ENCODE measurements at regions not wholly inside any gene's neighbourhood (a gene's known extent, or its start where the extent isn't known, plus 50 kb on each side); places are given as distances from the start of the nearest gene placed in this dataset.

DNA sequence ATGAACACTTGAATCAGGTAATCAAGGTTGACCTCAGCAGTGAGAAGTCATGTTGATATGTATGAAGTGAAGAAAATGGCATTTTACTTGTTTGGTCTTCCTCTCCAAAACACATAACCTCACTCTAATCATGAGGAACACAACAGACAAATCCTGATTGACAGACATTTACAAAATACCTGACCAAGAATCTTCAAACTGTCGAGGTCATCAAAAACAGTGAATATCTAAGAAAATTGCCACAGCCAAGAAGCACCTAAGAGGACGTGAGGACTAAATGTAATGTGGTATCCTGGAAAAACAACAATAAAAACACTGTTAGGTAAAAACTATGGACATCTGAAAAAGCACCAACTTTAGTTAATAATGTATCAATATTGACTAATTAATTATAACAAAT is 129.5 kb upstream of the MAGEB18 start:
- no CpG with 5 or more reads among the region's 2 CpGs for WGBS (ENCODE audit: insufficient coverage)
- no peaks in the 10 kb centered on the region for H3K4me1 Mint-ChIP-seq
- no peaks in the 10 kb centered on the region for H3K4me1 ChIP-seq (ENCODE audit: control insufficient read depth in 1 of 2, extremely low read depth in 1 of 2, insufficient read depth in 2 of 2, low read length in 2 of 2)
- no peak overlapping the region for H3K27ac ChIP-seq (ENCODE audit: low read length)
- ChIA-PET POLR2A (no interaction called here), CTCF (no interaction called here)
- H3K4me3 Mint-ChIP-seq: no peak overlapping the region
- no peak for DNase-seq
- H3K27me3 Mint-ChIP-seq: peaks cover 0 to 3% of the 10 kb centered on the region in 2 donors
- no peaks in the 10 kb centered on the region for H3K27me3 ChIP-seq (replicated peaks in 1 of 2; ENCODE audit: control insufficient read depth in 2 of 2, extremely low read depth in 1 of 2, insufficient read depth in 2 of 2, low read length in 1 of 2)
- no peak for ATAC-seq (replicated peaks in 1 of 4)
- no peaks in the 10 kb centered on the region for H3K36me3 Mint-ChIP-seq
- H3K36me3 ChIP-seq (ENCODE audit: control insufficient read depth in 2 of 2, extremely low read depth in 1 of 2, insufficient read depth in 1 of 2, low read length in 1 of 2): no peaks in the 10 kb centered on the region
- no peaks in the 10 kb centered on the region for H3K9me3 Mint-ChIP-seq
- no peak overlapping the region for H3K4me3 ChIP-seq (ENCODE audit: control insufficient read depth in 1 of 2, extremely low read depth in 1 of 2, low read length in 1 of 2)
- H3K27ac Mint-ChIP-seq: no peak overlapping the region
- H3K9me3 ChIP-seq: no peaks in the 10 kb centered on the region

DNA sequence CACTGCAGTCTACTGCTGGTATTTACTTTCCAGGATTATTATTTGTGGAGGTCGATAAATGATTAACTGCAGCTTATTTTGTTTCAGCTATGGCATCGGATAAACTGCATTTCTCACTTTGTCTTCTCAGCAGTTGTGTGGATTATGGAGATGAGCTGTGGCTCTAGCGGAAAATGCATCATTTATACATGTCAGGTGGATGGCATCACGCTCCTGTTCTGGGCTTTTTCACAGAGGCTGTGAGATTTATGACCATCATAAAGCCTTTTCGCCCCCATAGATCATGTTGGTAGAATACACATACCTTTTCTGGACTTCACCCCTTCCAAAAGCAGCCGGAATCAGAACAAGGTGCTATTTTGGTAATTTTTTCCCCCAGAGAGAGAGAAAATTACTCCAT is 118.8 kb upstream of the MAGEB18 start:
- DNase-seq: no peak
- H3K4me3 ChIP-seq (ENCODE audit: control insufficient read depth in 1 of 2, extremely low read depth in 1 of 2, low read length in 1 of 2): no peak overlapping the region
- ATAC-seq (replicated peaks in 1 of 4): no peak
- WGBS (ENCODE audit: insufficient coverage): no CpG with 5 or more reads among the region's 6 CpGs
- POLR2A ChIA-PET: no interaction called here
- H3K9me3 ChIP-seq: no peaks in the 10 kb centered on the region
- H3K27me3 Mint-ChIP-seq: no peaks in the 10 kb centered on the region
- no peak overlapping the region for H3K27ac ChIP-seq (ENCODE audit: low read length)
- no peak overlapping the region for H3K4me3 Mint-ChIP-seq
- H3K4me1 ChIP-seq (ENCODE audit: control insufficient read depth in 1 of 2, extremely low read depth in 1 of 2, insufficient read depth in 2 of 2, low read length in 2 of 2): no peaks in the 10 kb centered on the region
- CTCF ChIA-PET: interaction anchor here in 1 of 2 donors (0.6 kb wide), 1 partner anchor 1200 kb away, joined by 5 read pairs; no protein-coding TSS in a partner anchor
- H3K27me3 ChIP-seq (replicated peaks in 1 of 2; ENCODE audit: control insufficient read depth in 2 of 2, extremely low read depth in 1 of 2, insufficient read depth in 2 of 2, low read length in 1 of 2): no peaks in the 10 kb centered on the region
- H3K36me3 ChIP-seq (ENCODE audit: control insufficient read depth in 2 of 2, extremely low read depth in 1 of 2, insufficient read depth in 1 of 2, low read length in 1 of 2): no peaks in the 10 kb centered on the region
- no peaks in the 10 kb centered on the region for H3K36me3 Mint-ChIP-seq
- H3K27ac Mint-ChIP-seq: no peak overlapping the region
- H3K4me1 Mint-ChIP-seq: no peaks in the 10 kb centered on the region
- peaks cover under 1 to 5% (median 3%) of the 10 kb centered on the region in 3 donors for H3K9me3 Mint-ChIP-seq

DNA sequence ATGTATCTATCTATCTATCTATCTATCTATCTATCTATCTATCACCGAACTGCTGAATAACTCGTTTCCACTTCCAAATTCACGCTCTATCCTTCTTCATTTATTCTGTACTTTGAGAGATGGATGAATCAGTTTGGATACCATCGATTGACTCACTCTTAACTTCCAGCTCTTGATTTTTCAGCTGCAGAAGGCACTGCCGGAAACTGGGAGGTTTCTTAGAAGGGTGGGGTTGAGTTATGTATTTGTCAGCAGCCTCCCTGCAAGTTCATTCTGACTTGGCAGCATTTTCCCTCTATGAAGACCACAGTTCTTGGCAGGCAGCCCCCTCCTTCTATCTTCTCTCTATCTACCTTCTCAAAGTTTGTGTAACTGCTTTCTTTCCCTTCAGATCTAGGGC is 112.0 kb upstream of the MAGEB18 start:
- DNase-seq (no peak), ATAC-seq (replicated peaks in 1 of 4) (no peak)
- H3K27ac ChIP-seq (ENCODE audit: low read length): no peak overlapping the region
- no peak overlapping the region for H3K4me3 ChIP-seq (ENCODE audit: control insufficient read depth in 1 of 2, extremely low read depth in 1 of 2, low read length in 1 of 2)
- no peaks in the 10 kb centered on the region for H3K4me1 ChIP-seq (ENCODE audit: control insufficient read depth in 1 of 2, extremely low read depth in 1 of 2, insufficient read depth in 2 of 2, low read length in 2 of 2)
- Mint-ChIP-seq H3K4me1 (no peaks in the 10 kb centered on the region), H3K9me3 (peaks cover 0 to 3% (median 0%) of the 10 kb centered on the region in 3 donors), H3K27ac (no peak overlapping the region), H3K27me3 (no peaks in the 10 kb centered on the region), H3K4me3 (no peak overlapping the region), H3K36me3 (no peaks in the 10 kb centered on the region)
- no peaks in the 10 kb centered on the region for H3K36me3 ChIP-seq (ENCODE audit: control insufficient read depth in 2 of 2, extremely low read depth in 1 of 2, insufficient read depth in 1 of 2, low read length in 1 of 2)
- no peaks in the 10 kb centered on the region for H3K27me3 ChIP-seq (replicated peaks in 1 of 2; ENCODE audit: control insufficient read depth in 2 of 2, extremely low read depth in 1 of 2, insufficient read depth in 2 of 2, low read length in 1 of 2)
- no peaks in the 10 kb centered on the region for H3K9me3 ChIP-seq
- no CpG with 5 or more reads among the region's 5 CpGs for WGBS (ENCODE audit: insufficient coverage)
- CTCF ChIA-PET: no interaction called here
- POLR2A ChIA-PET: no interaction called here

DNA sequence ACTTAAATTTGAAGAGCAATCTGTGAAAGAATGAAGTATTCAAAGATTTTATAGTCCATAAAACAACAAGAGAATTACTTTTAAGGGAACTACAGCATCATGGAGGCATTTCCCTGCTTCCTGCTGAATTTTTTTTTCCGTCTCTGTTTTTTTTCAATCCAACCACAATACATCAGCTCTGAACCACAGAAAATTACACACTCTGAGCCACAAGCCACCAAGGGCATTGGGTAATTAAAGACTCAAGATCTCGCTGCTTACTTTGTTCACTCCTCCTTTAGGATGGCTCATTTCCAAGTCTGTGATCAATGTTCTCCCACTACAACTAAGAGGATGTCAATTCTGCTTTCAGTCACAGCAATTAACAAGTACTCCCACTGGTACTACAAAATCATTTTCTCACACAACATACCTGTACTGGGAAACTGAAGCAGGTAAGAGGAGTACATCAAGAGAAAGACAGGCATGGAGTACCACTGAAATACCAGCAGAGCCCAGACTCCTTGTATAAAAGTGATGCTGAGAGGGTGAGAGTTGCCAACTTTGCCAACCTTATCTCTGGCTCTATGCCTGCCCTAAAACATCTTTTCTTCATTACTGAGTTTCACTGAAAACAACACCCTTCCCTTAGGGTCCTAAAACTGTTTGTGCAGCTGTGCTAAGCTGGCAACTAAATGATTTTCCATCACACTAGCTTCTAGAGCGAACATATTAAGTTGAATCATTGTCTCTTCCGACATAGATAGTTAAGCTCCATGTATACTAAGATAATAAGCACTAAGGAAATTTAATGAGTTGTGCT is 105.8 kb upstream of the MAGEB18 start:
- H3K27me3 ChIP-seq (replicated peaks in 1 of 2; ENCODE audit: control insufficient read depth in 2 of 2, extremely low read depth in 1 of 2, insufficient read depth in 2 of 2, low read length in 1 of 2): no peaks in the 10 kb centered on the region
- ATAC-seq (replicated peaks in 1 of 4) (no peak), DNase-seq (no peak)
- WGBS (ENCODE audit: insufficient coverage): 0% methylated on average over 1 of the region's 4 CpGs
- Mint-ChIP-seq H3K4me3 (no peak overlapping the region), H3K27me3 (no peaks in the 10 kb centered on the region), H3K9me3 (peaks cover 0 to 5% (median 2%) of the 10 kb centered on the region in 3 donors), H3K4me1 (no peaks in the 10 kb centered on the region), H3K27ac (no peak overlapping the region), H3K36me3 (no peaks in the 10 kb centered on the region)
- H3K36me3 ChIP-seq (ENCODE audit: control insufficient read depth in 2 of 2, extremely low read depth in 1 of 2, insufficient read depth in 1 of 2, low read length in 1 of 2): no peaks in the 10 kb centered on the region
- H3K27ac ChIP-seq (ENCODE audit: low read length): no peak overlapping the region
- no peaks in the 10 kb centered on the region for H3K9me3 ChIP-seq
- H3K4me1 ChIP-seq (ENCODE audit: control insufficient read depth in 1 of 2, extremely low read depth in 1 of 2, insufficient read depth in 2 of 2, low read length in 2 of 2): no peaks in the 10 kb centered on the region
- ChIA-PET CTCF (no interaction called here), POLR2A (no interaction called here)
- H3K4me3 ChIP-seq (ENCODE audit: control insufficient read depth in 1 of 2, extremely low read depth in 1 of 2, low read length in 1 of 2): no peak overlapping the region

DNA sequence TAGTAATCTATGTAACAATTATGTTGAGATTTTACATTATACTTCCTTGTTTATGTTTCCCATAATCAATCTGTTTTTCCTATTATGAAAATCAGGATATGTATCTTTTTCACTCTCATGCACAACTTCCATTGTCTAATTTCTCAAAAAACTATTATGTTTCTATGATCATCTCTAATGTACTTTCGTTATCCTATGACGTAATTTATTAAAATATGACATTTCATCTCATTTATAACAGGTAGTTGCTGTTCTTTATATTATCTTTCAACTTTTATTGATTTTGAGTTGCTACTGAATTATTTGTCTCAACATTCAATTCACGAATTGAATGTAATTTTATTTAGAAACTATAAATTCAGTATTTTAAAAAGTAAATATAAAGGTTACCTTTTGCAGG is 100.8 kb upstream of the MAGEB18 start:
- Mint-ChIP-seq H3K27me3 (no peaks in the 10 kb centered on the region), H3K36me3 (no peaks in the 10 kb centered on the region), H3K4me3 (no peak overlapping the region), H3K27ac (no peak overlapping the region), H3K9me3 (peaks cover 0 to 2% (median under 1%) of the 10 kb centered on the region in 3 donors), H3K4me1 (no peaks in the 10 kb centered on the region)
- Histone ChIP-seq H3K9me3 (no peaks in the 10 kb centered on the region), H3K4me1 (ENCODE audit: control insufficient read depth in 1 of 2, extremely low read depth in 1 of 2, insufficient read depth in 2 of 2, low read length in 2 of 2) (no peaks in the 10 kb centered on the region), H3K27me3 (replicated peaks in 1 of 2; ENCODE audit: control insufficient read depth in 2 of 2, extremely low read depth in 1 of 2, insufficient read depth in 2 of 2, low read length in 1 of 2) (no peaks in the 10 kb centered on the region), H3K36me3 (ENCODE audit: control insufficient read depth in 2 of 2, extremely low read depth in 1 of 2, insufficient read depth in 1 of 2, low read length in 1 of 2) (no peaks in the 10 kb centered on the region), H3K4me3 (ENCODE audit: control insufficient read depth in 1 of 2, extremely low read depth in 1 of 2, low read length in 1 of 2) (no peak overlapping the region), H3K27ac (ENCODE audit: low read length) (no peak overlapping the region)
- WGBS (ENCODE audit: insufficient coverage): no CpG with 5 or more reads among the region's 3 CpGs
- ATAC-seq (replicated peaks in 1 of 4) (no peak), DNase-seq (no peak)
- POLR2A ChIA-PET: no interaction called here
- CTCF ChIA-PET: no interaction called here

DNA sequence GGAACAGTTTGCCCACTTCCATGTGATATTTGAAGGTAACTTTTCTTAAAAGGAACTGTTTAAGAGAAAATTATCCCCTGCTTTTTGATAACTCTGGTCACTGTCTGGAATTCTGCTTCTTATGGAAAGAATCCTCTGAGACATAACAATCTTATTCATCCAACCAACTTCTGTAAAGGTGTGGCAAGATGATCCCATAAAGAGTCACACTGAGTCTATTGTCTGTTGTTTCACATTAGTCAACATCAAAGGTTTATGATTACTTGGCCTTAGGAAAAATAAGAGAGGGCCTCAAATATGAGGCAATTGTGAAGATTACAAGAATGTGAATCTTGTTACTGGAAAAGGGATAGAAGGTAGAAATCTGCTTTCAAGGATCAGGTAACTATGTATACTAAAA is 88.0 kb upstream of the MAGEB18 start:
- H3K27ac ChIP-seq (ENCODE audit: low read length): no peak overlapping the region
- DNase-seq (no peak), ATAC-seq (replicated peaks in 1 of 4) (no peak)
- H3K4me1 Mint-ChIP-seq: no peaks in the 10 kb centered on the region
- H3K36me3 Mint-ChIP-seq: no peaks in the 10 kb centered on the region
- H3K27me3 ChIP-seq (replicated peaks in 1 of 2; ENCODE audit: control insufficient read depth in 2 of 2, extremely low read depth in 1 of 2, insufficient read depth in 2 of 2, low read length in 1 of 2): no peaks in the 10 kb centered on the region
- H3K4me1 ChIP-seq (ENCODE audit: control insufficient read depth in 1 of 2, extremely low read depth in 1 of 2, insufficient read depth in 2 of 2, low read length in 2 of 2): no peaks in the 10 kb centered on the region
- CTCF ChIA-PET: interaction anchor here in 1 of 2 donors (0.6 kb wide), 1 partner anchor 22 kb away, joined by 4 read pairs; no protein-coding TSS in a partner anchor
- H3K36me3 ChIP-seq (ENCODE audit: control insufficient read depth in 2 of 2, extremely low read depth in 1 of 2, insufficient read depth in 1 of 2, low read length in 1 of 2): no peaks in the 10 kb centered on the region
- H3K27ac Mint-ChIP-seq: no peak overlapping the region
- POLR2A ChIA-PET: interaction anchor here in 1 of 2 donors (0.7 kb wide), 1 partner anchor 385 kb away, joined by 5 read pairs; no protein-coding TSS in a partner anchor
- H3K4me3 ChIP-seq (ENCODE audit: control insufficient read depth in 1 of 2, extremely low read depth in 1 of 2, low read length in 1 of 2): no peak overlapping the region
- H3K4me3 Mint-ChIP-seq: no peak overlapping the region
- no peaks in the 10 kb centered on the region for H3K27me3 Mint-ChIP-seq
- no peaks in the 10 kb centered on the region for H3K9me3 ChIP-seq
- H3K9me3 Mint-ChIP-seq: peaks cover 2 to 14% (median 3%) of the 10 kb centered on the region in 3 donors

Measured in T-cell (primary cell).